GM18519 (cell line): ENCODE measurements at regions not wholly inside any gene's neighbourhood (a gene's known extent, or its start where the extent isn't known, plus 50 kb on each side); places are given as distances from the start of the nearest gene placed in this dataset.

Experiments
- ATAC-seq: cut with Tn5 transposase; IDR thresholded peaks from one replicate; pipeline ENCODE4 v1.9.1; 2021; ENCODE audit warnings: mild to moderate bottlenecking, moderate library complexity; ENCODE audit not compliant: unreplicated experiment, low FRiP score

- ATAC-seq: no peak
Measured at GRCh38 chr14:46788994-46789393, 137.4 kb upstream of the RPL10L start.

- no peak for ATAC-seq
Measured at GRCh38 chr14:46782281-46782680, 130.7 kb upstream of the RPL10L start.

- peak; percentile 99 for ATAC-seq
Measured at GRCh38 chr14:46769292-46769691, 117.7 kb upstream of the RPL10L start.

- ATAC-seq: no peak
Measured at GRCh38 chr14:46747001-46747652, 95.5 kb upstream of the RPL10L start.

GRCh38 chr14:46734286-46734685, 82.7 kb upstream of the RPL10L start:
- ATAC-seq: no peak

GRCh38 chr14:46717211-46717610, 65.6 kb upstream of the RPL10L start:
- ATAC-seq: no peak
